Transverse colon (tissue), 4 donors: ENCODE measurements at regions not wholly inside any gene's neighbourhood (a gene's known extent, or its start where the extent isn't known, plus 50 kb on each side); places are given as distances from the start of the nearest gene placed in this dataset.

Experiments used
- DNase-seq: peaks from one replicate; pipeline ENCODE4 v3.0.0-alpha.2; 2019
- H3K27ac ChIP-seq, 4 donors: fragments of 200-600 bp; sonication (generic); 2 replicates each; pipeline ENCODE4 v1.5.1; 2016 to 2018; ENCODE audit warnings: inconsistent platforms in 4 of 4
- H3K27me3 ChIP-seq: fragments of 200-600 bp; sonication (generic); 2 replicates; pipeline ENCODE4 v1.5.1; 2017; ENCODE audit warnings: inconsistent platforms
- H3K36me3 ChIP-seq, 4 donors: fragments of 200-600 bp; sonication (generic); 2 replicates each; pipeline ENCODE4 v1.5.1; 2017 to 2019; ENCODE audit warnings: inconsistent platforms in 4 of 4
- H3K4me1 ChIP-seq, 4 donors: fragments of 200-600 bp; sonication (generic); 2 replicates each; pipeline ENCODE4 v1.5.1; 2017 to 2020; ENCODE audit warnings: inconsistent platforms in 4 of 4
- H3K4me3 ChIP-seq, 4 donors: fragments of 200-600 bp; sonication (generic); 1 replicate in 1 of 4; 2 replicates in 3 of 4; pipeline versions ENCODE4 v1.5.1 to v1.6.1; 2017 to 2019; ENCODE audit warnings: inconsistent platforms in 4 of 4
- H3K9me3 ChIP-seq, 2 donors: fragments of 200-600 bp; sonication (generic); 2 replicates each; pipeline ENCODE4 v1.5.1; 2017 to 2019; ENCODE audit warnings: inconsistent platforms in 2 of 2
- EP300 ChIP-seq: sonication (generic); formaldehyde crosslinking; IDR thresholded peaks from one replicate; pipeline ENCODE4 v1.6.1; 2017; ENCODE audit warnings: antibody characterized with exemption, low read depth
- POLR2A ChIP-seq: fragments of 450-650 bp; IDR thresholded peaks from one replicate; pipeline ENCODE4 v1.6.1; 2016; ENCODE audit warnings: antibody characterized with exemption, mild to moderate bottlenecking, moderate library complexity
- POLR2AphosphoS5 ChIP-seq, 3 donors: sonication (generic); formaldehyde crosslinking; IDR thresholded peaks; one replicate each; pipeline ENCODE4 v1.6.1; 2016; ENCODE audit warnings: antibody characterized with exemption in 3 of 3
- WGBS, 2 donors: methylation state at CpG; one replicate each; pipeline ENCODE4 v1.1.5; 2018; ENCODE audit warnings: low coverage in 1 of 2; 5-methylcytosine and 5-hydroxymethylcytosine counted together
- in situ Hi-C, 4 donors: fragments of 200-750 bp; cut with MboI; loops; one replicate each; pipeline versions ENCODE4 v1.15.0 to v1.15.1; 2017; ENCODE audit warnings: low sequenced_read_pairs in 3 of 4, low pct_ligation_motif_present in 1 of 4, low pct_unique_long_range_greater_than_20kb in 1 of 4
- intact Hi-C: fragments of 100-400 bp; cut with DNase I; formaldehyde crosslinking; loops from one replicate; pipeline ENCODE4 v1.15.1; 2023; ENCODE audit warnings: low total_unique reads
- TF ChIP-seq, protein P1 (sequence below), 5 experiments: fragments of 200-600 bp in 3 of 5; fragments of 450-650 bp in 2 of 5; sonication (generic) in 3 of 5; IDR thresholded peaks; 1 replicate in 2 of 5; 2 replicates in 3 of 5; pipeline ENCODE4 v1.5.1; 2016 to 2017; ENCODE audit warnings: antibody characterized with exemption in 5 of 5, inconsistent platforms in 3 of 5, mild to moderate bottlenecking in 2 of 5, moderate library complexity in 1 of 5

DNA sequence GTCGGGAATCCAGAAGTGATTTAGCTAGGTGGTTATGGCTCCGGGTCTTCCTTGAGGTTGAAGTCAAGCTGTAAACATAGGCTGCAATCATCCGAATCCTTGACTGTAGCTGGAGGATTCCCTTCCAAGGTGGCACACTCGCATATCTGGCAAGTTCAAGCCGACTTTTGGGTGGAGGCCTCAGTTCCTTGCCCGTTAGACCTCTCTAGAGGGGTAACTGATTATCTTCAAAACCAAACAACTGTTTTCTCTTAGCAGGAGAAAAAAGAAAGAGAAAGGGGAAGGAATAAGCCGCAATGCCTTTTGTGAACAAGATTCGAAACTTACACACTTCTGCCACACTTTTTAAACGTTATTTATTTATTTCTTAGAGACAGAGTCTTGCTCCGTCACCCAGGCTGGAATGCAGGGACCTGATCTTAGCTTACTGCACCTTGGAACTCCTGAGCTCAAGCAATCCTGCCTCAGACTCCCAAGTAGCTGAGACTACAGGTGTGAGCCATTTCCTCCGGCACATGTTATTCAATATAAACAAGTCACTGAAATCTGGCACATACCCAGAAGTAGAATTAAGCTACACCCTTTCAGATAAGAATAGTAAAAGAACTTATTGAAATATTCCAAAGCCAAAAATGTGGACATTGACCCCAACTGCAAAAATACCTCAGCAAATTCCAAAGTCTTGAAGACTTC lies 76.3 kb downstream of the HFE start:
- TF ChIP-seq POLR2A (peak; percentile 21), POLR2AphosphoS5 (IDR thresholded peaks at IDR 0.05) (peak in 1 of 3 donors; percentile 17), EP300 (no peak)
- TF ChIP-seq, protein P1, sequence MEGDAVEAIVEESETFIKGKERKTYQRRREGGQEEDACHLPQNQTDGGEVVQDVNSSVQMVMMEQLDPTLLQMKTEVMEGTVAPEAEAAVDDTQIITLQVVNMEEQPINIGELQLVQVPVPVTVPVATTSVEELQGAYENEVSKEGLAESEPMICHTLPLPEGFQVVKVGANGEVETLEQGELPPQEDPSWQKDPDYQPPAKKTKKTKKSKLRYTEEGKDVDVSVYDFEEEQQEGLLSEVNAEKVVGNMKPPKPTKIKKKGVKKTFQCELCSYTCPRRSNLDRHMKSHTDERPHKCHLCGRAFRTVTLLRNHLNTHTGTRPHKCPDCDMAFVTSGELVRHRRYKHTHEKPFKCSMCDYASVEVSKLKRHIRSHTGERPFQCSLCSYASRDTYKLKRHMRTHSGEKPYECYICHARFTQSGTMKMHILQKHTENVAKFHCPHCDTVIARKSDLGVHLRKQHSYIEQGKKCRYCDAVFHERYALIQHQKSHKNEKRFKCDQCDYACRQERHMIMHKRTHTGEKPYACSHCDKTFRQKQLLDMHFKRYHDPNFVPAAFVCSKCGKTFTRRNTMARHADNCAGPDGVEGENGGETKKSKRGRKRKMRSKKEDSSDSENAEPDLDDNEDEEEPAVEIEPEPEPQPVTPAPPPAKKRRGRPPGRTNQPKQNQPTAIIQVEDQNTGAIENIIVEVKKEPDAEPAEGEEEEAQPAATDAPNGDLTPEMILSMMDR (IDR thresholded peaks at IDR 0.05): no peak
- Histone ChIP-seq H3K27me3 (no peaks in the 10 kb centered on the region), H3K27ac (peak overlapping the region; percentile 15 to 72 (median 54)), H3K9me3 (no peaks in the 10 kb centered on the region), H3K36me3 (no peaks in the 10 kb centered on the region), H3K4me1 (peaks cover 0 to 46% (median 19%) of the 10 kb centered on the region in 4 donors), H3K4me3 (peak overlapping the region in 1 of 4 donors; percentile 23)
- 45 to 47% methylated on average over 2 to 11 of the region's 11 CpGs for WGBS, 2 donors
- DNase-seq: no peak
- intact Hi-C loops: no loop called here
- in situ Hi-C loops: loop anchor here in 1 of 4 donors (25.0 kb wide), 1 partner anchor 974 kb away; a partner anchor contains a TSS

DNA sequence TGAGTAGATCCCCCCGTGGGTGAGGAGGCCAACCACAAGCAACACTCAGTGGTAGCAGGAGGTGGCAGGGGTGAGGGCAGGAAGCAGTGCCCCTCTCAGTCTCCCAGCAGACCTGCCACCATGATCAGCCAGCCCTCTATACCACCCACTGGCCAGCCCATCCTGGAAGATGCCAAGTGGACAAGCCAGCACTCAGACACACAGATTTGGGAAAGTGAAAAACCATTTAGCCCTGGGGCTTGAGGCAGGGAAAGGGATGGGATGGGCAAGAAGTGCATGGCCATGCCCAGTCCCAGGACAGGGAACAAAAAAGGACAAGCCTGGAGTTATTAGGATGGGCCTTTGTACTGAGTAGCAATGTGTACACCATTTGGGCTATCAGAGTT lies 76.9 kb downstream of the HFE start:
- TF ChIP-seq, protein P1 (IDR thresholded peaks at IDR 0.05): no peak
- TF ChIP-seq EP300 (no peak), POLR2AphosphoS5 (IDR thresholded peaks at IDR 0.05) (no peak), POLR2A (no peak)
- Histone ChIP-seq H3K9me3 (no peaks in the 10 kb centered on the region), H3K27ac (peak overlapping the region in 3 of 4 donors; percentile 15 to 72 (median 59)), H3K27me3 (no peaks in the 10 kb centered on the region), H3K4me3 (no peak overlapping the region), H3K36me3 (no peaks in the 10 kb centered on the region), H3K4me1 (peaks cover 0 to 48% (median 19%) of the 10 kb centered on the region in 4 donors)
- WGBS, 2 donors: 47% methylated on average over 1 of the region's 1 CpG; no CpG with 5 or more reads in 1 of the 2 donors
- DNase-seq: no peak
- in situ Hi-C loops (loop anchor here in 1 of 4 donors (25.0 kb wide), 1 partner anchor 973 kb away; a partner anchor contains a TSS), intact Hi-C loops (no loop called here)

DNA sequence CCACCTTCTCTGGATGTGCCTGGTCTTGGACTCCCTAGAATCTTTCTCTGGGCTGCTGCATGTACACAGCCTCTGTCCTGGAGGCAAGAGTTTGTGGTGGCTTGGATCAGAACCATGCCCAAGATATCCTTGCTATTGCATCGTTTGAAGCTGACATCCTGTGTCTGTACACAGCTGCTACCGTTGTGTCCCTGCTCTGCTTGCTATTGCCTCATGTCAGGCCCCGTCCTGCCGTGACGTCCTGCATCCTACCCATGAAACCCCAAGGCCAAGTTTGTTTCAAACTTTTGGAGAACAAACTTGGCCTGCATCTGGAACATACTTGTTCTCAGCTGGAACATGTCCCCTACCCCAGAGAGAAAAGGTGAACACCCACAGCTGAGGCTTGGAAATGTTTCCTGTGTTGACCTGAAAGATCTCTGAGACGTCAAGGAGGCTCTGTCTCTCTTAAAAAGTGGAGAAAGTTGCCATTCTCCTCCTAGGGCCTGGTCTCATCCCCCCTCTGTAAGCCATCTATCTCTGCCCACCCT lies 78.1 kb downstream of the HFE start:
- Histone ChIP-seq H3K27me3 (no peaks in the 10 kb centered on the region), H3K36me3 (no peaks in the 10 kb centered on the region), H3K9me3 (no peaks in the 10 kb centered on the region), H3K4me1 (peaks cover 0 to 38% (median 8%) of the 10 kb centered on the region in 4 donors), H3K4me3 (no peak overlapping the region), H3K27ac (no peak overlapping the region)
- 58 to 86% methylated on average over 2 to 6 of the region's 6 CpGs for WGBS, 2 donors
- intact Hi-C loops: no loop called here
- in situ Hi-C loops: loop anchor here in 1 of 4 donors (25.0 kb wide), 1 partner anchor 972 kb away; a partner anchor contains a TSS
- TF ChIP-seq, protein P1 (IDR thresholded peaks at IDR 0.05): no peak
- TF ChIP-seq POLR2AphosphoS5 (IDR thresholded peaks at IDR 0.05) (no peak), EP300 (no peak), POLR2A (no peak)
- no peak for DNase-seq

DNA sequence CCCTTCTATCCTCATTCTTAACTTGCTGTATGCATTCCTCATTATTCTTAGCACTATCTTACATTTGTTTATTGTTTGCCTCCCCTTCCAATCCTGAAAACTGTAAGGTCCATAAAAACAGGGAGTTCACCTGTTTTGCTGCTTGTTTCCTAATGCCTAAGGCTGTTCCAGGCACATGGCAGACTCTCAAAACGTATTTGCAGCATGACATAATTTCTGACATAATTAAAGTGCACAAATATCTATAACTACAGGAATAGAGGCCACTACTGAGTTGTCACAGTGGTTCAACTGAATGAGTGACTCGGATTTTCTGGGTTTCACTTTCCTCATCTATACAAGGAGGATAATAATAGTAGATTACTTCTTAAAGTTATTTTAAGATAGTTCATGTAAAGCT lies 83.0 kb downstream of the HFE start:
- TF ChIP-seq, protein P1 (IDR thresholded peaks at IDR 0.05): no peak
- no peaks in the 10 kb centered on the region for H3K36me3 ChIP-seq
- no peak for DNase-seq
- no peaks in the 10 kb centered on the region for H3K27me3 ChIP-seq
- no peak overlapping the region for H3K4me3 ChIP-seq
- H3K9me3 ChIP-seq: no peaks in the 10 kb centered on the region
- H3K27ac ChIP-seq: peak overlapping the region in 3 of 4 donors; percentile 95 to 99 (median 98)
- intact Hi-C loops (loop anchor here (5.0 kb wide), 1 partner anchor 1657 kb away; no protein-coding TSS in a partner anchor), in situ Hi-C loops (loop anchor here in 1 of 4 donors (25.0 kb wide), 1 partner anchor 967 kb away; a partner anchor contains a TSS)
- WGBS, 2 donors: 42 to 50% methylated on average over 2 of the region's 2 CpGs
- H3K4me1 ChIP-seq: peaks cover 4 to 23% (median 9%) of the 10 kb centered on the region in 4 donors
